NCI-H1694 (cell line): ENCODE measurements at regions not wholly inside any gene's neighbourhood (a gene's known extent, or its start where the extent isn't known, plus 50 kb on each side); places are given as distances from the start of the nearest gene placed in this dataset.

ENCODE experiments used
- DNase-seq: peaks from one replicate; lab custom pipeline; 2025; lab: John Stamatoyannopoulos, UW

DNA sequence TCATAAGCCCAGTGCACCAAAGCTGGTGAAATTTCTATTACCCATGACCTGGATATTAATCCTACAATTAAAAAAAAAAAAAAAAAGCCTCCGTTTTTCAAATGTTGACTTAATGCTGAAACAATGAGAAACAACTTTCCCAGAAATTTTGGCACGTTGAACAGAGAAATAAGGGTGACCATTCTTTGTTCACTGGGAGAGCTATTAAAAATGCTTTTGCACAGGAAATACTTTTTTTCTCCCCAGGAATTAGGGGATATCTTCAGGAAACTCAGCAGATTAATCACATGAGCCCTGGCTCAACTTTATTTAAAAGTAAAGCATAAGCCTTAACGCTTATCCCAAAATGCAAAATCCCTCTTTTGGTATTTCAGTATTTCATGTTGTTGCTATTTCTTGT is 54.8 kb upstream of the FLRT2 start:
- no peak for DNase-seq

DNA sequence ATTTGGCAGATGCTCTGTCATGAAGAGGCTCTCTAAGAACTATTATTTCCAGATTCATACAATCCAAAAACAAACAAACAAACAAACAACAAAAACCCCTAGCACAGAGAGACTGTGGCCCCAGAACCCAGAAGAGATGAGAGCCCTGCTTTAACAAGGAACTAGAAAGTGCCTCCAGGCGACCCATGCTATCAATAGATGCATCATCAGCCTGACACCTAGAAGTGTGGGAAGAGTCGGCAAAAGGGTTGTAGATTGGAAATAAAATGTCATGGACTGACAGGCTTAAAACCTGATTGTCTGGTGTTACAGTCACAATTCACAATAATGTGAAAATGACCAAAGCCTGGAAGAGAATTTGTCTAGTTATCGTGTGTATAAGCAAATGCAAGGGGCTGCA is 50.6 kb upstream of the FLRT2 start:
- no peak for DNase-seq

DNA sequence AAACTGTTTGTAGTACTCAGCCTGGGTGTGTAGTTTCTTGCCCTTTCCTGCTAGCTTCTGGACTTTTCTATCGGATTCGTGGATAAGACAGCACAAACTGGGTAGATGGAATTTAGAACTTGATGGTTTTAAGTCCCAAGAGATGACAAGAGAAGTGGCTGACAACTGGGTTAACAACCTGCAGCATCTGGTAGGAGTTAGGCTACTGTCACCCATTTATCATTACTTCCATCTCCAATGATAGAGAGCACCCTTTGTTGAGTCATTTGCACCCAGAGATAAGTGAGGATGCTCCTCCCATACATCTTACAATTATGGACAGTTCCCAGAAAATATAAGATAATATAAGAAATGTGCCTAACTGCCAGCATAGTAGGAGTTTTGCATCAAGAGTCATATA is 50.2 kb upstream of the FLRT2 start:
- no peak for DNase-seq
